ENCODE measurements at regions not wholly inside any gene's neighbourhood (a gene's known extent, or its start where the extent isn't known, plus 50 kb on each side); places are given as distances from the start of the nearest gene placed in this dataset.
"Not testable (repeated sequence)": the region's sequence is repeated elsewhere in the genome, so short reads cannot be mapped to it uniquely, and the experiment has no call there.

DNA sequence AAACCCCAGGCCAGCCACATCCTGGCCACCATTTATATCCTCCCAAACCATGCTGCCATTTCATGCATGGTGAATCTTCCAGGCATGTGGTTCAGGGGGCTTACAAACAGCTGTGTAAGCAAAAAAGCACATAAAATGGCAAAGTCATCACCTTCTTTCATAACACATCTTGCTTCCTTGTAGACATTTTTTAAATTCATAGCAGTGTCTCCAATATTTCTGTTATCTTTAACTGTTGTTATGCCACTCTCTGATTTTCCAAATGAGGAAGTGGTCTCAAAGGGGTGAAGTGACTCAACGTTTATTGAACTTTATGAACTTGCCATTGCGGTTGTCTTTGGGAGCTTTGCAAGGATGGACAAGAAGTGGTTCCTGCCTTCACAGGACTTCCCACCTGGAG lies 264.4 kb downstream of the MEX3B start:
- DNase-seq (ENCODE audit: low read depth), result no peak
- H3K4me3 ChIP-seq (ENCODE audit: low read length), result no peak overlapping the region
- no peak for TF ChIP-seq CTCF (IDR thresholded peaks at IDR 0.05; ENCODE audit: insufficient read depth, low read depth, low read length, missing control alignments)

DNA sequence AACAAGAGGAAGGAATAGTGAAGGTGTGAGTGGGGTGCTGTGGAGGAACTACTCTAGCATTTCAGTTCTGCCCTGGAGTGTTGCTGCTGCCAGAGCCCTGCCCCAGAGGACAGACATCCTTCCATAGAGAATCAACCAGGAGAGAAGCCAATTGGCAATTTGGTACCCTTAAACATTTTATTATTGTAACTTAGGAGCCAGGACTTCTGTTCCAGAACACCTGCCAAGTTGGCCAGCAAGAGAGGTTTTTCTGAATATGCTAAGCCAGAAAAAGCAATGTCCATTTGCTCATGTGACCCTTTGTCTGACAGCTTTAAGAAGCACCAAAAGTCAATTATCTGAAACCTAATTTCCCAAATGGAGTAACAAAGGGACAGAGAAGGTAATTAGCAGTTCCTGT lies 264.9 kb downstream of the MEX3B start:
- DNase-seq (ENCODE audit: low read depth), result no peak
- TF ChIP-seq CTCF (IDR thresholded peaks at IDR 0.05; ENCODE audit: insufficient read depth, low read depth, low read length, missing control alignments), result no peak
- H3K4me3 ChIP-seq (ENCODE audit: low read length), result no peak overlapping the region

DNA sequence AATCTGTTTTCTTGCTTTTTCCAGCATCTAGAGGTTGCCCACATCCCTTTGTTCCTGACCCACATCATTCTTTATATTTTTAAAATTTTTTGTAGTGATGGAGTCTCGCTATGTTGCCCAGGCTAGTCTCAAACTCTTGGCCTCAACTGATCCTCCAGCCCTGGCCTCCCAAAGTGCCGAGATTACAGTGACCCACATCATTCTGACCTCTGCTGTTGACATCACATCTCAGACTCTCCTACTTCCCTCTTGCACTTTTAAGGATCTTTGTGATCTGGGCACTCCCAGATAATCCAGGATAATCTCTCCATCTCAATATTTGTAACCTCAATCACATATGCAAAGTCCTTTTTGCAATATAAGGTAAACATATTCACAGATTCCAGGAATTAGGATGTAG lies 266.6 kb downstream of the MEX3B start:
- DNase-seq (ENCODE audit: low read depth), result no peak
- TF ChIP-seq CTCF (IDR thresholded peaks at IDR 0.05; ENCODE audit: insufficient read depth, low read depth, low read length, missing control alignments), result no peak
- no peak overlapping the region for H3K4me3 ChIP-seq (ENCODE audit: low read length)

GRCh38 chr15:81777546-81777945 lies 268.3 kb downstream of the MEX3B start:
- DNase-seq (ENCODE audit: low read depth), result no peak
- no peak overlapping the region for H3K4me3 ChIP-seq (ENCODE audit: low read length)
- no peak for TF ChIP-seq CTCF (IDR thresholded peaks at IDR 0.05; ENCODE audit: insufficient read depth, low read depth, low read length, missing control alignments)

- DNase-seq (ENCODE audit: low read depth), result no peak
- TF ChIP-seq CTCF (IDR thresholded peaks at IDR 0.05; ENCODE audit: insufficient read depth, low read depth, low read length, missing control alignments), result no peak
Observed at GRCh38 chr15:81776976-81777375, 268.8 kb downstream of the MEX3B start.

DNA sequence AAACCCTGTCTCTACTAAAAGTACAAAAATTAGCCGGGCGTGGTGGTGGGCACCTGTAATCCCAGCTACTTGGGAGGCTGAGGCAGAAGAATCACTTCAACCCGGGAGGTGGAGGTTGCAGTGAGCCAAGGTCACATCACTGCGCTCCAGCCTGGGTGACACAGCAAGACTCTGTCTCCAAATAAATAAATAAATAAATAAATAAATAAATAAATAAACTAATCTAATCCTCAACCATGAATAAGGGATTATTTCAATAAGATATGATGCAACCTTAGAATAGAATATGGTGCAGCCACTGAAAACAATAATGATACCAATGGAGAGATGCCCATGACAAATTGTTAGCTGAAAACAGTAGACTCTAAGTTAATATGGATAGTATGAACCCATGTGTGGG lies 270.0 kb downstream of the MEX3B start:
- H3K4me3 ChIP-seq (ENCODE audit: low read length); DNase-seq (ENCODE audit: low read depth): not testable (repeated sequence)

More at GRCh38 chr15:81776976-81777375, 268.8 kb downstream of the MEX3B start:
- no peak overlapping the region for H3K4me3 ChIP-seq (ENCODE audit: low read length)

- TF ChIP-seq CTCF (IDR thresholded peaks at IDR 0.05; ENCODE audit: insufficient read depth, low read depth, low read length, missing control alignments), result no peak
- no peak for DNase-seq (ENCODE audit: low read depth)
- H3K4me3 ChIP-seq (ENCODE audit: low read length), result no peak overlapping the region
Observed at GRCh38 chr15:81774309-81774708, 271.5 kb downstream of the MEX3B start.

GRCh38 chr15:81768773-81769172 lies 277.0 kb downstream of the MEX3B start:
- no peak overlapping the region for H3K4me3 ChIP-seq (ENCODE audit: low read length)
- no peak for TF ChIP-seq CTCF (IDR thresholded peaks at IDR 0.05; ENCODE audit: insufficient read depth, low read depth, low read length, missing control alignments)
- no peak for DNase-seq (ENCODE audit: low read depth)
